ENCODE measurements at regions not wholly inside any gene's neighbourhood (a gene's known extent, or its start where the extent isn't known, plus 50 kb on each side); places are given as distances from the start of the nearest gene placed in this dataset.
"Not testable (repeated sequence)": the region's sequence is repeated elsewhere in the genome, so short reads cannot be mapped to it uniquely, and the experiment has no call there.

DNA sequence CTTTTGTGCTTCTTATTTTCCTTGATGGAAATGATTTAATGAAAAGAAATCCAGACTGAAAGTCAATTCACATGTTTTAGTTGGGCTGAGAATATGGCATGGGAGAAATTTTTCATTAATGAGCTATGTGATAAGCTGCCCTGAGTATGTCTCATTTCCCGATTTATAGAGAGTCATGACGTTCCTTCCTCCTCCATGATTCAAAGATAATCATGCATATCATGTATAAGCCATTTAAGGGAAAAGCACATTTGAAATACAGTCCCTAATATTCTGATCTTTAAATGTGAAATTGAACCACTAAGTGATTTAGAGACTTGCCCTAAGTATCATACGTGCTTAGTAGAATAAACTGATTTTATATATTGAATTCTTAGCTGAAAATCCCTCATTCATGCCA, 840.9 kb downstream of the PCDH17 start:
- Mint-ChIP-seq H3K27ac (no peak overlapping the region), H3K9me3 (peaks cover 4% of the 10 kb centered on the region), H3K4me3 (no peak overlapping the region), H3K4me1 (no peaks in the 10 kb centered on the region), H3K27me3 (no peaks in the 10 kb centered on the region), H3K36me3 (no peaks in the 10 kb centered on the region)
- DNase-seq = no peak

DNA sequence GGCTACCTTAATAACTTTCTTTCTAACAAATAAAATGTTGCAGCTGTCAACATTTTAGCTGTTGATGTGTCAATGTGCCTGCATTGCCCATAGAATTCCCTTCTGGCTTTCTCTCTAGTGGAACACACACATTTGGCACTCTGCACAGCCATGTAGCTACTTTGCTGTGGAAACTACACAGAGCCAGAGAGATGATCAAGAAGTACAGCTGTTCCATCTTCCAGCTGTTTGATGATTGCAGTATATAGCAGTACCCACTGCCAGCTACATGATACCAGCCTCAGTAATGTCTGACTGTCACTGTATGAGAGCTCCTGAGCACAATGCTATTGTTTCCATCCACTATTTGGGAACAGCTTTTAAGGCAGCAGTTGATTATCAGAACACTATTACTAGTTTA, 843.0 kb downstream of the PCDH17 start:
- H3K36me3 Mint-ChIP-seq = no peaks in the 10 kb centered on the region
- no peaks in the 10 kb centered on the region for H3K4me1 Mint-ChIP-seq
- no peak overlapping the region for H3K4me3 Mint-ChIP-seq
- no peak for DNase-seq
- no peak overlapping the region for H3K27ac Mint-ChIP-seq
- H3K9me3 Mint-ChIP-seq = peaks cover 2% of the 10 kb centered on the region
- H3K27me3 Mint-ChIP-seq = no peaks in the 10 kb centered on the region

DNA sequence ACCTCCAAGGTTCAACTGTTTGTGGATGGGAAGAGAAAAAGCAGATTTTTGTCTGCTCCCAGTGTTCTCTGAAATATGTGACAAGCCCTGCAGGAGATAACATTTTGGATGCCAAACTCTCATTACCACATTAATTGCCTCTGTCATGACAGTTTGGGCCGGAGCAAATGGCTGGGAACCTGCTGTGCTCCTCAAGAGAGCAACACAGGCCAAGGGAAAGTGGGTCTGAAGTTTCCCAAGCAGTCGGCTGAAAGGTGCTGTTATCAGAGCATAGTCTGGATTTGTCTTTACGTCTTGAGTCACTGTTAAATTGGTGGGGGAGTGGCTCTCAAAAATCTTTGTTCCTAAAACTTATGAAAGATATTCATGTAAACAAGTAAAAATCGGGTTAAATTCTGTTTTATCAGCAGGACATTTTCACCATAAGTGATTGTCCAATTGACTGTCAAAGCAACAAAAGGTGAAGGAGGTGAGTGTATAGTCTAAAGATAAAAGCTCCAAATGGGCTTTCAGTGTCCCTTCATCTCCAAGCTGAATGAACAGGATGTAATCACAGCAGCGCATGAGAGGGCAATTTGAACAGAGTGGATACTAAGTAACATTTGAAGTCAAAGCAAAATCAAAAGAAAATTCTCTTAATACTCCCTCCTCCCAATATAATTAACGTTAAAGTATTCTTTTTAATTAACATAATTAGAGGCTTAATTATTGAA, 844.8 kb downstream of the PCDH17 start:
- Mint-ChIP-seq H3K27ac (no peak overlapping the region), H3K36me3 (no peaks in the 10 kb centered on the region), H3K27me3 (no peaks in the 10 kb centered on the region), H3K4me1 (no peaks in the 10 kb centered on the region), H3K9me3 (peaks cover 2% of the 10 kb centered on the region), H3K4me3 (no peak overlapping the region)
- DNase-seq = no peak

DNA sequence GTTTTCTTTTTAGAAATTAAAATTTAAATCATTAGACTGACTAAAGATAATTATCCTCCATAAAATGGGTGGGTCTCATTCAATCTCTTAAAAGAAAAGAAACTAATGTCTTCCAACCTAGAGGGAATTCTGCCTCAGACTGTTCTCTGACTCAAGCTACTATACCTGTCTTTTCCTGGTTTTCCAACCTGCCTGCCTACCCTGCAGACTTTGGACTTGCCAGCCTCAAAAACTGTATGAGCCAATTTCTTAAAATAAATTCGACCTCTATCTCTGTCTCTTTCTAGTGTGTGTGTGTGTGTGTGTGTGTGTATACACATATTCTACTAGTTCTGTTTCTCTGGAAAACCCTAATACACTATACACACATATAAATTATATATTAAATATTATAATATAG, 847.3 kb downstream of the PCDH17 start:
- DNase-seq = no peak
- H3K4me3 Mint-ChIP-seq = no peak overlapping the region
- no peaks in the 10 kb centered on the region for H3K4me1 Mint-ChIP-seq
- H3K36me3 Mint-ChIP-seq = no peaks in the 10 kb centered on the region
- peaks cover 2% of the 10 kb centered on the region for H3K9me3 Mint-ChIP-seq
- H3K27me3 Mint-ChIP-seq = no peaks in the 10 kb centered on the region
- H3K27ac Mint-ChIP-seq = no peak overlapping the region

DNA sequence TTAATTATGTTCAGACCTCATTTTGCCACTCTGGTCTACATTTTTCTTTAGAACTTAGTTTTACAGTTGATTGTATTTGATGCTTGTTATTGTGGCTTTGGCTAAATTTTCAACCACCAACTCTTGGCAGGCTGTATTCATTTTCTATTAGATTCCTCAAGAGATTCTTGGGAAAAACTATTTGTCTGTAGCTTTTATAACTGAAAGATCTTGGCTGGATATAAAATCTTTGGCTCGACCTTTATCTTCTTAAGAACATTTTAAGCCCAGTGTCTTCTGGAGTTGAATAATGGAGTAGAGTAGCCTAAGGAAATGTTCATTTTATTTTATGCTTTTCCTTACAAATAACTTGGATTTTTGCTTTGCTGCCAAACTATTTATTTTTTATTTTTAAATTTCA, 848.5 kb downstream of the PCDH17 start:
- DNase-seq = no peak
- H3K4me3 Mint-ChIP-seq = no peak overlapping the region
- no peaks in the 10 kb centered on the region for H3K4me1 Mint-ChIP-seq
- no peaks in the 10 kb centered on the region for H3K27me3 Mint-ChIP-seq
- H3K36me3 Mint-ChIP-seq = no peaks in the 10 kb centered on the region
- H3K27ac Mint-ChIP-seq = no peak overlapping the region
- peaks cover 2% of the 10 kb centered on the region for H3K9me3 Mint-ChIP-seq

DNA sequence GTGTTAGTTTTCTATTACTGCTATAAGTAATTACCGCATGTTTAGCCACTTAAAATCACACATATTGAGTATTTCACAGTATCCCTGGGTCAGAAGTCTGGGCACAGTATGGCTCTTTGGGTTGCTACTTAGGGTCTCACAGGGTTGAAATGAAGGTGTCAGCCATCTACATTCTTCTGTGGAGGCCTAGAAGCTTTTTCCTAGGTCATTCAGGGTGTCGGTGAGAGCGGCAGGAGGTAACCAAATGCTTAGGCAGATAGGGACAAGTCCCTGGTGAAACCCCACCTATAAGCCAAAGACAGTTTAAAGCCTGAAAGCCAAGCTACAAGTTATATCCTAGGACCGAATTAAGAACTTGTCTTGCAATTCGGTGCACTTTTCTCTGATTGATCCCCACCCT, 856.7 kb downstream of the PCDH17 start:
- DNase-seq = no peak
- Mint-ChIP-seq H3K4me3 (no peak overlapping the region), H3K36me3 (no peaks in the 10 kb centered on the region), H3K9me3 (no peaks in the 10 kb centered on the region), H3K27me3 (no peaks in the 10 kb centered on the region), H3K4me1 (no peaks in the 10 kb centered on the region), H3K27ac (no peak overlapping the region)

DNA sequence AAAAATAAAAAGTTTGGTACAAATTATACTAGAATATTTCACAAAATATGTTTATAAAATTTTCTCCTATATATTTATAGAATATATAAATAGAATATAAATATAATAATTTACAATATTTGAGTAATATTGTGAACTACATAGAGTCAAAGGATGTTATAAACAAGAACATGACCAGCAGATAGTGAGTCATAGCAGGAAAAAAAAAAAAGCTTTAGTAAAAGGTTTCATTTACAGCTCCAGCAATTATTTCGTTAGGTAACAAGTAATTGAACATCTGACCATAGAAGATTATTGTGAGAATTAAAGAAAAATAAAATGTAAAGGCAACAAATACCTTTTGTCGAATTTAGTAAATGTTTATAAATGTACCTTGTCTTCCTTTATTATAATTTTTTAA, 864.1 kb downstream of the PCDH17 start:
- Mint-ChIP-seq H3K9me3 (peaks cover 2% of the 10 kb centered on the region), H3K27me3 (no peaks in the 10 kb centered on the region), H3K4me3 (no peak overlapping the region), H3K4me1 (no peaks in the 10 kb centered on the region), H3K27ac (no peak overlapping the region), H3K36me3 (no peaks in the 10 kb centered on the region)
- DNase-seq = no peak

DNA sequence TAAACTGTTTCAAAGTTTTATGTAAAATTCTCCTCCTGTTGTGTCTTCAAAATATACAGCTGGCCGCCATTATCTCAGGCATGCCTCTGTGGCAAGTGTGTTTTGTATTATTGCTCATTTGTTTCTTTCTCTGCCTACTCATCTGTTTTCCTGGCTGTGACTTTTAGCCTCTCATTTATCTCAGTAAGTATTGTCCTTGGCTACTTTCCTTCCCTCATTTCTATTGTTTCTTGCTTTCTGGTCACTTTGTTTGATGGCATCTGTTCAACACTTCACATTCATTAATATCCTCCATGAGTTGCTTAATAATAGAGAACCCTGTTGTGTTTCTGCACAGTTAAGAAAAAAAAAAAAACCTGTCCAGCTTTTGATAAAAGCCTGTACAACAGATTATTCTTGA, 869.4 kb downstream of the PCDH17 start:
- Mint-ChIP-seq H3K27me3 (no peaks in the 10 kb centered on the region), H3K36me3 (no peaks in the 10 kb centered on the region), H3K27ac (no peak overlapping the region), H3K4me3 (no peak overlapping the region), H3K9me3 (peaks cover 5% of the 10 kb centered on the region), H3K4me1 (no peaks in the 10 kb centered on the region)
- DNase-seq = no peak

DNA sequence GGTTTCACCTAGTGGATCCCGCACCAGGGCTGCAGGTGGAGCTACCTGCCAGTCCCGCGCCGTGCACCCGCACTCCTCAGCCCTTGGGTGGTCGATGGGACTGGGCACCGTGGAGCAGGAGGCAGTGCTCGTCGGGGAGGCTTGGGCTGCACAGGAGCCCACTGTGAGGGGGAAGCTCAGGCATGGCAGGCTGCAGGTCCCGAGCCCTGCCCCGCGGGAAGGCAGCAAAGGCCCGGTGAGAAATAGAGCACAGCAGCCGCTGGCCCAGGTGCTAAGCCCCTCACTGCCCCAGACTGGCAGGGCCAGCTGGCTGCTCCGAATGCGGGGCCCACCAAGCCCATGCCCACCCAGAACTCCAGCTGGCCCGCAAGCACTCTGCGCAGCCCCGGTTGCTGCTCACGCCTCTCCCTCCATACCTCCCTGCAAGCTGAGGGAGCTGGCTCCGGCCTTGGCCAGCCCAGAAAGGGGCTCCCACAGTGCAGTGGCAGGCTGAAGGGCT, 872.7 kb downstream of the PCDH17 start:
- DNase-seq, H3K36me3 Mint-ChIP-seq, H3K27ac Mint-ChIP-seq, H3K4me1 Mint-ChIP-seq, H3K9me3 Mint-ChIP-seq, H3K27me3 Mint-ChIP-seq, H3K4me3 Mint-ChIP-seq: not testable (repeated sequence)

DNA sequence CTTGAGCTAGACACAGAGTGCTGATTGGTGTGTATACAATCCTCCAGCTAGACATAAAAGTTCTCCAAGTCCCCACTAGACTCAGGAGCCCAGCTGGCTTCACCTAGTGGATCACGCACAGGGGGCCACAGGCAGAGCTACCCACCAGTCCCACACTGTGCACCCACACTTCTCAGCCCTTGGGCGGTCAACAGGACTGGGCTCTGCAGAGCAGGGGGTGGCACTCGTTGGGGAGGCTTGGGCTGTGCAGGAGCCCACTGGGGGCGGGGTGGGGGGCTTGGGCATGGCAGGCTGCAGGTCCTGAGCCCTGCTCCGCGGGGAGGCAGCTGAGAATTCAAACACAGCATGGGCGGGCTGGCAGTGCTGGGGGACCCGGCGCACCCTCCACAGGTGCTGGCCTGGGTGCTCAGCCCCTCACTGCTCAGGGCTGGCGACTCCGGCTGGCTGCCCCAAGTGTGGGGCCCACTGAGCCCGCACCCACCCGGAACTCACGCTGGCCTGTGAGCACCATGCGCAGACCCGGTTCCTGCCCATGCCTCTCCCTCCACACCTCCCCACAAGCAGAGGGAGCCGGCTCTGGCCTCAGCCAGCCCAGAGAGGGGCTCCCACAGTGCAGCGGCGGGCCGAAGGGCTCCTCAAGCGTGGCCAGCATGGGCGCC, 873.8 kb downstream of the PCDH17 start:
- DNase-seq, H3K27me3 Mint-ChIP-seq, H3K36me3 Mint-ChIP-seq: not testable (repeated sequence)

DNA sequence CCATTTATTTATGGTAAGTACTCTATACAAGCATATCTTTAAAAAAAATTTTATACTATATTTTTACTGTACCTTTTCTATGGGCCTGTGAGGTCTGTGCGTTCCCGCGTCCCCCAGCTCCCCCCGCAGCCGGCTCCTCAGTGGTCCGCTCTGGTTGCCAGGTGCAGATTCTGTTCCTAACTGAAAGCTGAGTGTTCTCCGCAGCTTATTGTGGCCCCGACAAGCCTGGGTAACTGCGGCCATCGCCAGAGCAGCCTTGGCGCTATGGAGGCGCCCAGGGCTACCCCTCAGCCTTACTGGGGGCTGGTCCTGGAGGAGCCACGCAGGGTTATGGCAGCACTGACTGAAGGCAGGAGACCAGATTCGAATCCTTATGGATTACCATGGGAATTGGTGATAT, 896.8 kb downstream of the PCDH17 start:
- H3K9me3 Mint-ChIP-seq = peaks cover 5% of the 10 kb centered on the region
- no peaks in the 10 kb centered on the region for H3K36me3 Mint-ChIP-seq
- H3K27me3 Mint-ChIP-seq = no peaks in the 10 kb centered on the region
- no peak for DNase-seq
- H3K4me3 Mint-ChIP-seq = no peak overlapping the region
- no peak overlapping the region for H3K27ac Mint-ChIP-seq
- no peaks in the 10 kb centered on the region for H3K4me1 Mint-ChIP-seq

More for the DNA sequence above, 873.8 kb downstream of the PCDH17 start:
- not testable (repeated sequence) for H3K9me3 Mint-ChIP-seq, H3K4me1 Mint-ChIP-seq, H3K4me3 Mint-ChIP-seq, H3K27ac Mint-ChIP-seq

DNA sequence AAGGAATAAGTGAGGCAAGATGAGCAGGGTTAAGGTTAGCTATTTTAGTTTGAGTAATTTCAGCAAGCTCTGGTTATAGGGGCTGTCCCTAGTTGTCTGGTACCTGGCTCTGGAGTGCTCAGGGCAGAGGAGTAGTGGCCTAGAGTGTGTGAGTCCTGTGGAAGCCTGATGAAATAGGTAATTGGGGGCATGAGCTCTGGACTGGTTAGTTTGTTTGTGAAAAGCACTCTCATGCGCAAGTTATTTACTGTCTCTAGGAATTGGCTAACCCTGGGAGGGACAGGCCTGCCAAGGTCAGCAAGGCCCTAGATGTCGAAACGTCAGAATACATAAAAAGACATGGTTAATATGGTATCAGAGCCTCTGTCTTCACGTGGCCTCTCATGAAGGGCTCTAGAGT, 900.1 kb downstream of the PCDH17 start:
- Mint-ChIP-seq H3K36me3 (no peaks in the 10 kb centered on the region), H3K4me1 (no peaks in the 10 kb centered on the region)

DNA sequence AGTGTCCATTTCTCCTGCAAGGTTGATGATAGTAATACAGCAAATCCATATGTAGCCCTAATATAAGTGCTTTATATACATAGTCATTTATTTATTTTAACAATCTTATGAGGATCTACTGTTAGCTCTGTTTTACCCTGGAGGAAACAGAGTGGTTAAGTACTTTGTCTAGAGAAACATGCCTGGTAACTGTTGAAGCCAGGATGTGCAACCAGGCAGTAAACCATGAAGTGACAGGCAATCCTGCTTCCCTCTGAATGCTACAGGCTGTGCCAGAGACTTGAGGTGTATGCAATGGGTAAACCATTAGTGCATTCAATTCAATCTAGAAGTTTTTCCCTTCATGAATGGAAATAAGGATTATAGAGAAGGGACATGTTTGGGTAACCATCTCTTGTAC, 911.0 kb downstream of the PCDH17 start:
- Mint-ChIP-seq H3K36me3 (no peaks in the 10 kb centered on the region), H3K9me3 (peaks cover 3% of the 10 kb centered on the region), H3K4me3 (no peak overlapping the region), H3K4me1 (no peaks in the 10 kb centered on the region), H3K27ac (no peak overlapping the region), H3K27me3 (no peaks in the 10 kb centered on the region)
- no peak for DNase-seq

More for the DNA sequence above, 900.1 kb downstream of the PCDH17 start:
- DNase-seq = no peak
- Mint-ChIP-seq H3K27me3 (no peaks in the 10 kb centered on the region), H3K9me3 (peaks cover 5% of the 10 kb centered on the region), H3K27ac (no peak overlapping the region), H3K4me3 (no peak overlapping the region)

DNA sequence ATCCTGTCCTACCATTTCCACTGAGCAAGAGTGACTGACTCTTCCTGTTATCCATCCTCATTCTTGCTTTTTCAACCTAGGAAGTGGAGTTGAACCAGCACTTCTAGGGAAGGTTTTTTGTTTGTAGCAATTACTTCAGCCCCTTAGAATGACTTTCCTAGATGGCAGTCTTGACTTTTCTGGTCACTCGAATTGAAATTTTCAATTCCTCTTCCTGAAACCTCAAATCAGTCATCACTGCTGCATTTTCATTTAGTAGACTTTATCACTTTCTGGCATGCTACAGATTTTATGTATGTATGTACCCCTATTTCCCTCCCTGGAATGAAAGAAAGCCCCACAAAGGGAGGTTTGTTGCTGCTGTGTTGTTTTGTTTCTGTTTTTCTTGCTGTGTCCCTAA, 915.9 kb downstream of the PCDH17 start:
- no peak overlapping the region for H3K4me3 Mint-ChIP-seq
- DNase-seq = no peak
- H3K27me3 Mint-ChIP-seq = no peaks in the 10 kb centered on the region
- H3K9me3 Mint-ChIP-seq = no peaks in the 10 kb centered on the region
- no peaks in the 10 kb centered on the region for H3K36me3 Mint-ChIP-seq
- no peak overlapping the region for H3K27ac Mint-ChIP-seq
- no peaks in the 10 kb centered on the region for H3K4me1 Mint-ChIP-seq

DNA sequence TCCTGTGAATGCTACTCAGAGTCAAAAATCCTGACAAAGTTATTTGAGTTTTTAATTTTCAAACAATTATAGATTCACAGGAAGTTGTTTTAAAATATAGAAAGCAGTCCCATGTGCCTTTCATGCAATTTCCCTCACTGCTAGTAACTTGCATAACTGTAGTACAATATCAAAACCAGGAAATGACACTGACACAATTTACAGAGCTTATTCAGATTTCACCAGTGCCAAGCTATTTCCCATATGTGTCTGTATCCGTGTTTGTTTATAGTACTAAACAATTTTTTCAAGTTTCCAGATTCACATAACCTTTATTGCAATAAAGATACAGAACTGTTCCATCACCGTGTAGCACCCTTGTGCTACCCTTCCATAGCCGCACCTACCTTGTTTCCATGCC, 934.6 kb downstream of the PCDH17 start:
- Mint-ChIP-seq H3K4me1 (no peaks in the 10 kb centered on the region), H3K9me3 (peaks cover 4% of the 10 kb centered on the region), H3K27ac (no peak overlapping the region), H3K36me3 (no peaks in the 10 kb centered on the region), H3K27me3 (no peaks in the 10 kb centered on the region), H3K4me3 (no peak overlapping the region)
- DNase-seq = no peak

DNA sequence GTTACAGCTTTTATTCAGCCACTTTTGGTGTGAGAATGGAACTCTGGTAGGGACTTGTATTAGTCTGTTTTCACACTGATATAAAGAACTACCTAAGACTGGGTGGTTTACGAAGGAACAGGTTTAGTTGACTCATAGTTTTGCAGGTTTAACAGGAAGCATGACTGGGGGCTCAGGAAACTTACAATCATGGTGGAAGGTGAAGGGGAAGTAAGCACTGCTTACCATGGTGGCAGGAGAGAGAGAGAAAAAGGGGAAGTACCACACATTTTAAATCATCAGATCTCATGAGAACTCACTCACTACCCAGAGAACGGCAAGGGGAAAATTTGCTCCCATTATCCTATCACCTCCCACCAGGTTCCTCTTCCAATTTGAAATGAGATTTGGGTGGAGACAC, 942.2 kb downstream of the PCDH17 start:
- Mint-ChIP-seq H3K9me3 (peaks cover 8% of the 10 kb centered on the region), H3K27me3 (no peaks in the 10 kb centered on the region), H3K4me1 (no peaks in the 10 kb centered on the region), H3K27ac (no peak overlapping the region), H3K4me3 (no peak overlapping the region), H3K36me3 (no peaks in the 10 kb centered on the region)
- no peak for DNase-seq
